GM12892 (cell line): ENCODE measurements at regions not wholly inside any gene's neighbourhood (a gene's known extent, or its start where the extent isn't known, plus 50 kb on each side); places are given as distances from the start of the nearest gene placed in this dataset.

Source experiments
- DNase-seq: peaks from one replicate; pipeline ENCODE4 v3.0.0; 2011; ENCODE audit not compliant: insufficient read length
- FAIRE-seq: peaks from 2 replicates; lab custom pipeline; 2011; peaks lifted over from hg19 to GRCh38; lab: Jason Lieb, UNC
- POLR2A ChIP-seq: IDR thresholded peaks from 2 replicates; pipeline ENCODE4 v1.6.1; 2011; ENCODE audit warnings: low read depth, low read length, control low read depth
- POLR2AphosphoS5 ChIP-seq: IDR thresholded peaks from 2 replicates; pipeline ENCODE4 v1.6.1; 2011; ENCODE audit warnings: low read depth, low read length, control low read depth
- TAF1 ChIP-seq: IDR thresholded peaks from 2 replicates; pipeline ENCODE4 v1.6.1; 2011; ENCODE audit warnings: low read depth, mild to moderate bottlenecking, control low read depth, low read length, borderline replicate concordance

DNA sequence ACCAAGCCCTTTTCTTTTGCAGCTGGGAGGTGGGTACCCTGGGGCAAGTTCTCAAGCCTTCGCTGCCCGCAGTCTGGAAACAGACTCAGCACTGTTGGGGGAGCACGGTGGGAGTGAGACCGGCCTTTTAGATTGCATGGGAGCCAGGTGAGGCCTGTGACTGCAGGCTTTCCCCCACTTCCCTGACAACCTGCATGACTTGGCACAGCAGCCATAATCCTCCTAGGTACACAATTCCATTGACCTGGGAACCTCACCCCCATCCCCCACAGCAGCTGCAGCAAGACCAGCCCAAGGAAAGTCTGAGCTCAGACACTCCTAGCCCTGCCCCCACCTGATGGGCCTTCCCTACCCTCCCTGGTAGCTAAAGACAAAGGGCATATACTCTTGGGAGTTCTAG, 52.2 kb upstream of the CCDC80 start:
- DNase-seq: no peak
- FAIRE-seq: no peak
- no peak for TF ChIP-seq TAF1
- no peak for TF ChIP-seq POLR2AphosphoS5
- TF ChIP-seq POLR2A: no peak
